HG02981 (cell line): ENCODE measurements at regions not wholly inside any gene's neighbourhood (a gene's known extent, or its start where the extent isn't known, plus 50 kb on each side); places are given as distances from the start of the nearest gene placed in this dataset.

Experiments used
- ATAC-seq: cut with Tn5 transposase; IDR thresholded peaks from one replicate; pipeline ENCODE4 v1.9.1; 2021; ENCODE audit warnings: mild to moderate bottlenecking, moderate library complexity; ENCODE audit not compliant: unreplicated experiment

- no peak for ATAC-seq
Observed at GRCh38 chr17:79541056-79541850, 69.6 kb downstream of the RBFOX3 start.

GRCh38 chr17:79539944-79540705 is 70.7 kb downstream of the RBFOX3 start:
- ATAC-seq, result no peak

- ATAC-seq, result no peak
Observed at GRCh38 chr17:79538291-79538690, 72.6 kb downstream of the RBFOX3 start.

GRCh38 chr17:79537686-79538085 is 73.2 kb downstream of the RBFOX3 start:
- ATAC-seq, result no peak

- no peak for ATAC-seq
Observed at GRCh38 chr17:79537061-79537460, 73.8 kb downstream of the RBFOX3 start.

GRCh38 chr17:79536212-79536840 is 74.5 kb downstream of the RBFOX3 start:
- ATAC-seq, result no peak

GRCh38 chr17:79535728-79536025 is 75.2 kb downstream of the RBFOX3 start:
- no peak for ATAC-seq

GRCh38 chr17:79534851-79535727 is 75.8 kb downstream of the RBFOX3 start:
- no peak for ATAC-seq

- no peak for ATAC-seq
Observed at GRCh38 chr17:79534111-79534510, 76.7 kb downstream of the RBFOX3 start.

- ATAC-seq, result no peak
Observed at GRCh38 chr17:79533116-79533515, 77.7 kb downstream of the RBFOX3 start.

- ATAC-seq, result no peak
Observed at GRCh38 chr17:79532107-79532790, 78.6 kb downstream of the RBFOX3 start.

GRCh38 chr17:79531191-79532095 is 79.4 kb downstream of the RBFOX3 start:
- ATAC-seq, result no peak

GRCh38 chr17:79530361-79531105 is 80.3 kb downstream of the RBFOX3 start:
- ATAC-seq, result no peak

GRCh38 chr17:79529661-79530081 is 81.2 kb downstream of the RBFOX3 start:
- no peak for ATAC-seq

GRCh38 chr17:79528592-79529125 is 82.2 kb downstream of the RBFOX3 start:
- ATAC-seq, result no peak

- ATAC-seq, result no peak
Observed at GRCh38 chr17:79527306-79527705, 83.5 kb downstream of the RBFOX3 start.

- no peak for ATAC-seq
Observed at GRCh38 chr17:79525793-79526677, 84.8 kb downstream of the RBFOX3 start.
